ENCODE measurements at regions not wholly inside any gene's neighbourhood (a gene's known extent, or its start where the extent isn't known, plus 50 kb on each side); places are given as distances from the start of the nearest gene placed in this dataset.

GRCh38 chr5:164153469-164154172 lies 648.2 kb downstream of the MAT2B start:
- H3K4me3 ChIP-seq = no peak overlapping the region
- no peaks in the 10 kb centered on the region for H3K4me1 ChIP-seq
- TF ChIP-seq CTCF (IDR thresholded peaks at IDR 0.05) = no peak
- TF ChIP-seq POLR2A (IDR thresholded peaks at IDR 0.05) = no peak
- H3K27me3 ChIP-seq = no peaks in the 10 kb centered on the region
- H3K27ac ChIP-seq = no peak overlapping the region
- WGBS, 2 donors = 29 to 35% methylated on average over 4 of the region's 4 CpGs
- no peaks in the 10 kb centered on the region for H3K9me3 ChIP-seq
- intact Hi-C loops (cut with DNase I) = no loop called here
- ATAC-seq = no peak
- no peaks in the 10 kb centered on the region for H3K36me3 ChIP-seq (replicated peaks in 1 of 2; ENCODE audit: insufficient read depth in 1 of 2, low read depth in 2 of 2)
- no peak for DNase-seq

- 79 to 82% methylated on average over 5 of the region's 5 CpGs for WGBS, 2 donors
- no peaks in the 10 kb centered on the region for H3K36me3 ChIP-seq (replicated peaks in 1 of 2; ENCODE audit: insufficient read depth in 1 of 2, low read depth in 2 of 2)
These were observed 665.4 kb downstream of the MAT2B start for GRCh38 chr5:164170814-164171213.

GRCh38 chr5:164175083-164175482 lies 669.7 kb downstream of the MAT2B start:
- no peak overlapping the region for H3K4me3 ChIP-seq
- ATAC-seq = no peak
- no peak overlapping the region for H3K27ac ChIP-seq
- 23 to 46% methylated on average over 2 of the region's 2 CpGs for WGBS, 2 donors
- H3K27me3 ChIP-seq = no peaks in the 10 kb centered on the region
- TF ChIP-seq POLR2A (IDR thresholded peaks at IDR 0.05) = no peak
- TF ChIP-seq CTCF (IDR thresholded peaks at IDR 0.05) = no peak
- no peaks in the 10 kb centered on the region for H3K4me1 ChIP-seq
- DNase-seq = no peak
- no peaks in the 10 kb centered on the region for H3K9me3 ChIP-seq
- H3K36me3 ChIP-seq (replicated peaks in 1 of 2; ENCODE audit: insufficient read depth in 1 of 2, low read depth in 2 of 2) = no peaks in the 10 kb centered on the region
- intact Hi-C loops (cut with DNase I) = no loop called here

More at GRCh38 chr5:164170814-164171213, 665.4 kb downstream of the MAT2B start:
- Histone ChIP-seq H3K27me3 (no peaks in the 10 kb centered on the region), H3K27ac (no peak overlapping the region), H3K9me3 (no peaks in the 10 kb centered on the region), H3K4me3 (no peak overlapping the region), H3K4me1 (no peaks in the 10 kb centered on the region)
- ATAC-seq (no peak), DNase-seq (no peak)
- TF ChIP-seq CTCF (IDR thresholded peaks at IDR 0.05) (no peak), POLR2A (IDR thresholded peaks at IDR 0.05) (no peak)
- intact Hi-C loops (cut with DNase I) = no loop called here

GRCh38 chr5:164179406-164179805 lies 674.0 kb downstream of the MAT2B start:
- H3K4me3 ChIP-seq = no peak overlapping the region
- 62 to 70% methylated on average over 2 of the region's 2 CpGs for WGBS, 2 donors
- H3K9me3 ChIP-seq = no peaks in the 10 kb centered on the region
- H3K27ac ChIP-seq = no peak overlapping the region
- intact Hi-C loops (cut with DNase I) = no loop called here
- H3K36me3 ChIP-seq (replicated peaks in 1 of 2; ENCODE audit: insufficient read depth in 1 of 2, low read depth in 2 of 2) = no peaks in the 10 kb centered on the region
- no peak for ATAC-seq
- DNase-seq = no peak
- no peaks in the 10 kb centered on the region for H3K27me3 ChIP-seq
- TF ChIP-seq POLR2A (IDR thresholded peaks at IDR 0.05) (no peak), CTCF (IDR thresholded peaks at IDR 0.05) (no peak)
- no peaks in the 10 kb centered on the region for H3K4me1 ChIP-seq

GRCh38 chr5:164181604-164182003 lies 676.2 kb downstream of the MAT2B start:
- intact Hi-C loops (cut with DNase I) = no loop called here
- no peak overlapping the region for H3K4me3 ChIP-seq
- no peaks in the 10 kb centered on the region for H3K27me3 ChIP-seq
- H3K36me3 ChIP-seq (replicated peaks in 1 of 2; ENCODE audit: insufficient read depth in 1 of 2, low read depth in 2 of 2) = no peaks in the 10 kb centered on the region
- 84 to 92% methylated on average over 1 of the region's 1 CpG for WGBS, 2 donors
- H3K9me3 ChIP-seq = no peaks in the 10 kb centered on the region
- DNase-seq = no peak
- TF ChIP-seq POLR2A (IDR thresholded peaks at IDR 0.05) (no peak), CTCF (IDR thresholded peaks at IDR 0.05) (no peak)
- no peaks in the 10 kb centered on the region for H3K4me1 ChIP-seq
- ATAC-seq = no peak
- H3K27ac ChIP-seq = no peak overlapping the region
